ENCODE measurements at regions not wholly inside any gene's neighbourhood (a gene's known extent, or its start where the extent isn't known, plus 50 kb on each side); places are given as distances from the start of the nearest gene placed in this dataset.
A peak's percentile ranks its signal among the peaks of the same experiment; 100 is the strongest.
"Not testable (repeated sequence)": the region's sequence is repeated elsewhere in the genome, so short reads cannot be mapped to it uniquely, and the experiment has no call there.

DNA sequence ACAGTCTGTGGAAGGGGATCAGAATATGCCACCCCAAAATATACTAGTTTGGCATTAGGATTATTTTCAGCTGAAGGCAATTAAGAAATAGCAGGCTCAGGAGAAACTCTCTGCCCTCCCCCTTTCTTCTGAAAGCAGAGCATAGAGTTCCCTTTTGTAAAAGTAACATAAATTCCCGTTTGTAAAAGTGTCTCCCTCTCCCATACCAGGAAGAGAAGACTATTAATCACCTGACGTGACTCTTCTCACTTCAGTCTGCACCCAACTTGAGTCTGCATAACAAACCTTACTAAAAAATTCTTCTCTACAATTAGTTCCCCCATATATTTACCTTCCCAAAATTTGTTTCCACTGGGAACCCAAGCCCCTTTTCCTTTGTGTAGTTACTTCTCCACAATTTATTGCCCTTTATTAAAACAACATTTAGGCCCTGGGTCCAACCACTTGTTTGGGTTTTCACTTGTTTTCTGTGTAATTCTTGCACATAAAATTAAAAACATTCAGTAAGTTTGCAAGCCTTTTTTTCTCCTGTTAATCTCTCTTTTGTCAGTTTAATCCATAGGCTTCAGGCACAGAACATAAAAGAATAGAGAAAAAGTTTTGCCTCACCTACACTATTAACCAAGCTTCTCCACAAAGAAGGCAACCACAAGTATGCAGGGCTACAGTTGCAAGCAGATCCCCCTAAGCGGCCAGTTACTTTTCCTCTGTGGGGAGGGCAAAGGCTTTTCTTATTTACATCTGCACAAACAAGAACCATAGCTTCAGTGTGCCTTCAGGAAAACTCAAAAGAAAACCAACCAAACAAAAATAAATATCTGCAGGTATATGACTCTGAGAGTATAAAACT, 73.8 kb upstream of the EPCAM start:
- no peak for DNase-seq

- DNase-seq: no peak
Measured at GRCh38 chr2:47293976-47294375, 75.1 kb upstream of the EPCAM start.

DNA sequence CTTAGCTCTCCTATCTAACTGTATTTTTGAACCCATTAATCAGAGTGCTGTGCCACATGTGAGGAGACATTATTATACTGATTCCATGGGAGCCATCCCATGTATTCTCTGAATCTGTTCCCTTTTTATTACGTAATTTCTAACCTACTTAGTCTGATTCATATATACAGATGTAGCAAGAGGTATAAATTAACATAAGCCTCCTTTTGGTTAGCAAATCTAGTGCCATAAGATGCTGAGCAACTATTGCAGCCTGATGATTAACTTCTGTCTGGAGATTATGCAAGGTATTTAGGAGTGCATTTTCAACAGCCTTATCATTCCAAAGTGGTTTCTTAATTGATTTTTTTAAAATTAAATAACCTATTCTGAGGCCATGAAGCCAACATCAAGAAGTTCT, 80.2 kb upstream of the EPCAM start:
- no peak for DNase-seq

GRCh38 chr2:47283659-47284058, 85.5 kb upstream of the EPCAM start:
- no peak for DNase-seq

GRCh38 chr2:47282621-47283272, 86.4 kb upstream of the EPCAM start:
- no peak for DNase-seq

DNA sequence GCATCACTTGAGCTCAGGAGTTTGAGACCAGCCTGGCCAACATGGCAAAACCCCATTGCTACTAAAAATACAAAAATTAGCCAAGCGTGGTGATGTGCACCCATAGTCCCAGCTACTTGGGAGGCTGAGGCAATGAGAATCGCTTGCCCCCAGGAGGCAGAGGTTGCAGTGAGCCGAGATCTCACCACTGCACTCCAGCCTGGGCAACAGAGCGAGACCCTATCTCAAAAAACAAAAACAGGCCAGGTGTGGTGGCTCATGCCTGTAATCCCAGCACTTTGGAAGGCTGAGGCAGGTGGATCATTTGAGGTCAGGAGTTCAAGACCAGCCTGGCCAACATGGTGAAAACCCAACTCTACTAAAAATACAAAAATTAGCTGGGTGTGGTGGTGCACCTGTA, 89.6 kb upstream of the EPCAM start:
- DNase-seq: not testable (repeated sequence)

DNA sequence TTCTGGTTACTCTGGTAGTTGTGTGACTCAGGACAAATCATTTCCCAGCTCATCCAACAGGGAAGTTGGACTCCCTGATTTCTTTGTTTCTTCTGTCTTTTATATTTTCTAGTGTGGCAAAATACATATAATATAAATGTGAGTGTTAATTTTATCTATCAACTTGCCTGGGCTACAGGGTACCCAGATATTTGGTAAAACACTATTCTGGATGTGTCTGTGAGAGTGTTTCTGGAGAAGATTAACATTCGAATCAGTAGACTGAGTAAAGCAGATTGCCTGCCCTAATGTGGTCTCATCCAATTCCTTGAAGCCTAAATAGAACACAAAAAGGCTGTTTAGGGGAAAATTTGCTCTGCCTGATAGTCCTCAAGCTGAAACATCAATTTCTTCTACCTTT, 91.1 kb upstream of the EPCAM start:
- DNase-seq: no peak

- DNase-seq: no peak
Measured at GRCh38 chr2:47277187-47277586, 91.9 kb upstream of the EPCAM start.

- no peak for DNase-seq
Measured at GRCh38 chr2:47276061-47276460, 93.0 kb upstream of the EPCAM start.

GRCh38 chr2:47274054-47274782, 94.9 kb upstream of the EPCAM start:
- DNase-seq: no peak

DNA sequence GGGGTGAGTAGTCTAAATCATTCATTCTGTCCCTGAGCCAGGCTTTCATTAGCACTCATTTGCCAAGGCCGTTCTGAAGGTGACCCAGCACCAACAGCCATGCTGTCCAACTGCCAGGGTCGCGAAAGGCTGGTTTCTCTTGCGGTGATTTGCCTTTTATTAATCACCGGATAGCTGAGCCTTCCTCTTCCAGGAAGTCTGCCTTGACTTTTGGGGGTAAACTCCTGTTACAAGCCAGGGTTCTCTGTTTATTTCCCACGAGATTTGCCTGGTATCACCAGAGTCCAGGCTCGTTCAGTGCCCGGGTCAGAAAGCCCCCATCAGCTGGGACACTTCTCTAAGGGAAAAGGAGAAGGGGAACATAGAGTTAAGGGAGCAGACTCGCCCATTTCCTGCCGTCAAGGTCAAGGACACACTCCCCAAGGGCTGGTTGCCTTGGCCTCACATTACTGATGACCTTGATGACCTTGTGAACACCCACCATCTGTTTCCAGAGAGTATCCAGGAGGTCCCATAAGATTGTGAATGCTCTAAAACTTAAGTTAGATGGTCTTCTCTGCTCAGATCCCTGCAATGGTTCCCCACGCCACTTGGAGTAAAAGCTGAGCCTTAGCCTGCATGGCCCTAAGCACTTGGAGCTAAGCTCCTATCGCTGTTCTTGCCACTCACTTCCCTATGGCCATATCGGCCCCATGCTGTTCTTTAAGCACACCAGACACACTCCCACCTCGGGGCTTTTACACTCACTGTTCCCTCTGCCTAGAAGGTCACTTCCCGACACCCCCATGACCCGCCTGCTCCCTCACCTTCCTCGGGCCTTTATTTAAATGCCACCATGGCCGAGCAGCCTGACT, 96.0 kb upstream of the EPCAM start:
- DNase-seq: no peak

DNA sequence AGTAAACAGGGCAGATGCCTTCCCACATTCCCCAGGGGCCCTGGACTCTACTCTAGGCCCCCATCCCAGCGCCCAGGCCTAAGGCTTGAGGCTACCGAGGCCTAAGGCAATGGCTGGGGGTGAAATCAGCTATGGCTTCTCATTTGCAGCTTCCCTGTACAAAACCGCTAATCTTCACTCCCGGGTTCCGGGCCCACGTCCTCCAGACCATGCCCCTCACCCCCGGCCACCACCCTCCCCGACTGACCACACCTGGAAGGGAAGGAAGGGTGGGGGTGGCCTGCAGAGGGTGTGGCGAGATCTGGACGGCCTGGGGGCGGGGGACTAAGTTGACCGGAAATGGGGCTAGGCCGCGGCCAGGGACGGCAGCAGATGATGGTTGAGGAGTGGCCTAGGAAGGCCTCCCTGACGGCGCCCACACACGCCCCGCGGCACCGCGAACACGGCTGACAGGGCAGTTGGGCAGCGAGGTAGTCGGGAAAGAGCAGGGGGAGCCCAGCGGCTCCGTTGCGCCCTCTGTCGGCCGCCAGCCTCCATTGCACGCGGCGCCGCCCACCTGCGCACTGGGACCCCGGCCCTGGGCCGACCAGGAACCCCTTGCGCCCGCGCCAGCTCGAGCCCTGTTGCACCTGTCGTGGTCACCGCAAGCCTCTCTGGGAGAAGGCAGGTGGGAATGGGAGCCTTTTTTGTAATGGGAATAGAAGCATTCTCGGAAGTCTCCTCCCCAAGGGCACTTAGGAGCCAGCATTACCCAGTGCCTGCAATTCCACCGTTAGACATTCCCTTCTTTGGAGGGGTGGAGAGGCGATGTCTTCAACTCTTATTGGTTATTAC, 95.9 kb upstream of the CALM2 start:
- DNase-seq: peak; percentile 24

DNA sequence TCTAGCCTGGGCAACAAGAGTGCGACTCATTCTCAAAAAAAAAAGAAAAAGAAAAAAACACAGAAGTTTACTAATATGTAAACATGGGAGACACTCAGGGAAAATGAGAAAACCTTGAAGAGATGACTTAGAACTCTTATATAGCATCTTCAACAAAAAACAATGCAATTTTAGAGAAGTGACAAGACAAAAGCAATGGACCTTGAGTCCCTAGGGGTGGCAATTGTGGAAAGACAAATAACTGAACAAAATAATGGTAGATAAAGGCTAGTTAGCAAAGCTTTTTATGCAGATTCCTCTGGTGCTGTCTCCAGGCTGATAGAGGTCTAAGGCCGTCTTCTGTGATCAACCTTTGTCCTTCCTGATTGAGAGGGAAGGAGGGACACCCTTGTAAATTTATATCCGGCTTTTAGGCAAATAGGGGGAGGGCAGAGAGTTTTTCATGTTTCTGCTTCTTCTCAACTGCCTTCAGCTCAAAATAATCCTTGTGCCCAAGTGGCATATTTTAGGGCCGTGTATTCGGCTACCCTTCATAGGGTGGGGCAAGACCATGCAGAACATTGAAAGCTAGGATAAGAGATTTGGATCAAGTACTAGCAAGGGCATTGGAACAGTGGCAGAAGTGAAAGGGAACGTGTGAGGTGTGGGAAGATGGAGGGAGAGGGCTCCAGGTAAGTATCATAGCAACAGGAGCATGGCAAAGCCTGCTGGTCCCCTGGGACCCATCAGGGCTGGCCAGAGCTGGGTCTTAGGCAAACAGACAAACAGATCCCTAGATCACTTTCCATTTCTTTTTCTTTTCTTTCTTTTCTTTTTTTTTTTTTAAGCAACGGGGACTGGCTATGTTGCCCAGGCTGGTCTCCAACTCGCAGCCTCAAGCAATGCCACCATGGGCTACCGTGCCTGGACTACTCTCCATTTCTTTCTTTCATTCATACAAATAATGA, 95.0 kb upstream of the CALM2 start:
- no peak for DNase-seq

DNA sequence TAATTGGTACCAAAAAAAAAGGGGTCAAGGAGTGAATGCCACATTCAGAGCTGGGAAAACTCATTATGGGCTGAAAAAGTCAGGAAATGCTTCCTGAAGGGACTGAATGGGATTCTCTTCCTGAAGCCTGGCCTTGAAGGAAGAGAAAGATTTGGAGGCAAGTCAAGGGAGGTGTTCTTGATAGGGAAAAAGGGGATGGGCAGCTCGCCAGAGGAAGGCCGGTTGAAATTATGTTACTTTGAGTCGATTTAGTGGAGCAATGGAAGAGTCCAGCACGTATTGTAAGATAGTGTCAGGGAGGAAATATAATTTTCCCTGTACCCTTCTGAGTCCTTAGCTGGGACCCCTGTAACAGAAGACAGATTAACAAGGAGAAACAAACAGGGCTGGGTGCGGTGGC, 94.1 kb upstream of the CALM2 start:
- DNase-seq: no peak

GRCh38 chr2:47269316-47270232, 93.3 kb upstream of the CALM2 start:
- DNase-seq: no peak

- DNase-seq: no peak
Measured at GRCh38 chr2:47267711-47268086, 91.4 kb upstream of the CALM2 start.

GRCh38 chr2:47266939-47267710, 90.8 kb upstream of the CALM2 start:
- DNase-seq: no peak

- DNase-seq: no peak
Measured at GRCh38 chr2:47265751-47266231, 89.5 kb upstream of the CALM2 start.

DNA sequence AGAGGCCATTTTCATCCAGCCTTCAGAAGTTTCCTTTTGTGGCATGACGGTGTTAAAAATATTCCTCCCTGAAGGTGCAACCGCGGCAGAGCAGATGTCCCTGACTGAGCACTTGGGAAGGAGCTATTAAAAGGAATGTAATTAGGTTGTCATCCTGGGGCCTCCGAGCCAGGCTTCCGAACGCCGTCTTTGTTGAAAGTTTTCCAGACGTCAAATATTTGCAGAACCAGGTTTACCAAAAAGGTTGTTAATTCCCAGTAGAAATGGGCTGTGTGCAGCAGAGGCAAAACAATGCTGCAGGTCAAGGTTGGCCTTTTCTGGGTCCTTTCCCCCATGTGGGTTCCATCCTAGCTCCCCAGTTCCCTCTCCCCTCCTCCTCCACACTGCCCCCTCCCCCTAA, 88.8 kb upstream of the CALM2 start:
- no peak for DNase-seq
